Dedifferentiated amniotic fluid mesenchymal stem cell (primary cell): ENCODE measurements at regions not wholly inside any gene's neighbourhood (a gene's known extent, or its start where the extent isn't known, plus 50 kb on each side); places are given as distances from the start of the nearest gene placed in this dataset.
"Not testable (repeated sequence)": the region's sequence is repeated elsewhere in the genome, so short reads cannot be mapped to it uniquely, and the experiment has no call there.

Experiments
- DNase-seq: peaks from one replicate; pipeline ENCODE4 v3.0.0-alpha.2; 2016; ENCODE audit errors: extremely low spot score

DNA sequence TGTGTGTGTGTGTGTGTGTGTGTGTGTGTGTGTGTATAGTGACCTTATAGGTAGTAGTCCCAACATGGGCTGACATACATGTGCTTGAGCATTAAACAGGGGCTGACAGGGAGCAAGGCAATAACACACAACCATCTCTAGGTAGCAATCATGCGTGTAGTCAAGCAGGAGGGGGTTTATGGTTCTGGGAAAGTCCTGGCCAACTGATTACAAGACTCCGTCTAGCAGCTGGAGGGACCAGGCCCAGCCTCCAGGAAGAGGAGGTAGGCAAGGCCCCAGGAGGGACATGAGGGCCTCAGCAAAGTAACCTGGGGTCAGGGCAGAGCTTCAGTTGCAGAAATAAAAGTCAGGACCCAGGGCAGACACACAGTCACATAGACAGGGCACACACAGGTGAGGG is 60.6 kb upstream of the E2F3 start:
- DNase-seq, result no peak

DNA sequence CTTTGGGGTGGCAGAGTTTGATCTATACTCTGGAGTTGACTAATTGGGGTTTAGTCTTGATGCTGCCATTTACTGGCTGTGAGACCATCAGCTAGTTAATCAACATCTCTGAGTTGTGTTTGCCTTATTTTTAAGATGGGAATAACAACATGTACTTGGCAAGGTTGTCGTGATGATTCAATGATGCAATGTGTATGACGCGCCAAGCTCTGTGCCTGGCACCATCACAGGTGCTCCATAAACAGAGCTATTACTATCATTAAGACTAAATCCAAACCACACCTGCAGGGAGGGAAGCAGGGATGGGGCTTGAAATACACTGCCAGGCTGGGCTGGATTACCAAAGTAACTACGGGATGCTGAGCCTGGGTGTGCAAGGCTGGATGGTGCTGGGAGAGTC is 60.1 kb upstream of the E2F3 start:
- DNase-seq, result no peak

DNA sequence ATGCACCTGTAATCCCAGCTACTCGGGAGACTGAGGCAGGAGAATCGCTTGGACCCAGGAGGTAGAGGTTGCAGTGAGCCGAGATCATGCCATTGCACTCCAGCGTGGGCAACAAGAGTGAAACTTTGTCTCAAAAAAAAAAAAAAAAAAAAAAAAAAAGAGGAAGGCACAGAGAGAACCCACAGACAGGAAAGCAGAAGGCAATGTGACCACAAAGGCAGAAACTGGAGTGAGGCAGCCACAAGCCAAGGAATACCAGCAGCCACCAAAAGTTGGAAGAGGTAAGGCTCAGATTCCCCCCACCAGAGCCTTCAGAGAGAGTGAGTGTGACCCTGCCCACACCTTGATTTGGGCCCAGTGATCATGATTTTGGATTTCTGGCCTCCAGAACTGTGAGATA is 54.7 kb upstream of the E2F3 start:
- DNase-seq, result not testable (repeated sequence)

DNA sequence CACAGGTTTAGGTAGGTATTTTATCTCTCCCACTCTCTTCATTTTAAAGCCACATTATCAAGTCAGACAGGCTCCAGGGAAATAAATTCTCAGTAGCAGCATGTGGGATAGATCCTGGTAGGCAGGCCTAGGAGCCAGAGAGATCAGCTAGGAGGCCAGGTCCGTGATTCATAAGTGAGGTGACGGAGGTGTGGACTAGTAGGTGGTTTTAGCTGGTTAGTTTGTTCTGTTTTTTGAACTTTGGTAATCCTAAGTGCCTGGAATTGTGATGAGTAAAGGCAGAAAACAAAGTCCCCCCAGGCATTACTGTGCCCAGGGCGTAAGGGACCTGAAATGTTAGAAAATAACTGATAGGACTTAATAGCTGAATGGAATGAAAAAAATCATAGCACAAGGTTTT is 53.6 kb upstream of the E2F3 start:
- DNase-seq, result no peak

DNA sequence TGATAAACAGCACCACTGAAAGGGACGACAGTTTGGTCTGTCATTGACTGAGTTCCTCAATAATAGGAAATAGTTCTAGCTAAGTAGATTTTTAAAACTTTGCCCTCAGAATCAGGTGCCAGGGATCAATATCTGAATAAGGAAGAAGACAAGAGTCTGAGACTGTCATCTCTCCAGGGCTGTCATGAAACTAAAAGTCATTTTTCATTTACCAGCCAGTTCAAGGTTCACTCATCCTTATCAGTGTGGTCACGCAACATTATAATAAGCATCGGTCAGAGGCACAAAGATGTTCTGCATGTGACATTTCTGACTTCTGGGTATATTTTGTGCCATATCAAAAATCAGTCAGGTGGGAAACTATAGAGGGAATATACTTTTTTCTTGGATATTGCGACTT is 52.5 kb upstream of the E2F3 start:
- no peak for DNase-seq

DNA sequence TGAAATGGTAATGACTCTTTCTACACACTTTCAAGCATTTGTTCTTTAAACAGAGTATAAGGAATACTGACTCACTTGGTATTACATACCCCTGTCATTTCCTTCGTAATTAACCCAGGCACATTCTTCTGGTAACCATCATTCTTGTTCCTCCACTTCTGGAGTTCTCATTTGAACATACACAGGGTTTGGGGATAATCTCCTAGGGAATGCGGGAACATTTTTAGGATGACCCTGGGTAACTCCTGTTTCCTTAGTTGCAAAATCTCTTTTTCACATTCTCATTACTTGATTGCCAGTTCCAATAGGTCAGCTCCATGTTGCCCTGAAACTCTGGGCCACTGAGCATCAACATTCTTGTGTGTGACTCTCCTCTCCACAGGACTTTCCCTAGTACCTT is 51.5 kb upstream of the E2F3 start:
- DNase-seq, result no peak

DNA sequence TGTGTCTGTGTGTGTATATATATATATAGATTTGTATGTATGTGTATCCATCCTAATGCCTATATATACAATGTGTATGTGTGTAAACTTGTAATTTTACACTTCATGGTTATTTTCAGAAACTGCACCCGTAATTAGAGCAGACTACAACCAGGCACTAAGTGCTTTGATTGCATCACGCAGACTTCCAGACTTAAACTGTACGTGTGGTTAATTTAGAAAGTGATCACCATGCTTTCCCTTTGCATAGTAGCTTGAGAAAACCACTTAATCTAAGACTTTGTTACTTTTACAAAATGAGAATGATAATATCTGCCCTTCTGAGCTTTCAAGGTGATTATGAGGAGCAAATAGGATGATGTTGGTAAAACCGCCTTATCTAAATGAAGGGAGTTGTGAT is 50.1 kb upstream of the E2F3 start:
- no peak for DNase-seq
